Activated B cell treated with CpG ODN at 0.5 μM for 24 hours (primary cell): ENCODE measurements at regions not wholly inside any gene's neighbourhood (a gene's known extent, or its start where the extent isn't known, plus 50 kb on each side); places are given as distances from the start of the nearest gene placed in this dataset.

ENCODE experiments used
- ATAC-seq: fragments of 200-7000 bp; cut with Tn5 transposase; one replicate; pipeline ENCODE4 v1.10.0; 2021; ENCODE audit warnings: low read depth, mild to moderate bottlenecking, moderate library complexity
- CTCF ChIA-PET: fragments of 350-600 bp; sonication (Branson Sonifier 250); formaldehyde crosslinking; loops from one replicate; lab custom pipeline; 2021; ENCODE audit warnings: antibody characterized with exemption; lab: Charles Lee
- POLR2A ChIA-PET: fragments of 350-600 bp; sonication (Branson Sonifier 250); formaldehyde crosslinking; loops from one replicate; lab custom pipeline; 2021; ENCODE audit warnings: antibody characterized with exemption; lab: Charles Lee
- DNase-seq: peaks from one replicate; pipeline ENCODE4 v3.0.0; 2022
- H3K27ac Mint-ChIP-seq: one replicate; pipeline ENCODE4 v1.8.0; 2020; ENCODE audit warnings: mixed read lengths
- H3K27me3 Mint-ChIP-seq: one replicate; pipeline ENCODE4 v1.8.0; 2021; ENCODE audit warnings: mixed read lengths
- H3K36me3 Mint-ChIP-seq: one replicate; pipeline ENCODE4 v1.8.0; 2021; ENCODE audit warnings: low read depth, mixed read lengths
- H3K4me1 Mint-ChIP-seq: one replicate; pipeline ENCODE4 v1.8.0; 2021; ENCODE audit warnings: mixed read lengths
- H3K4me3 Mint-ChIP-seq: one replicate; pipeline ENCODE4 v1.8.0; 2020; ENCODE audit warnings: mild to moderate bottlenecking, mixed read lengths
- H3K9me3 Mint-ChIP-seq: one replicate; pipeline ENCODE4 v1.8.0; 2020; ENCODE audit warnings: mixed read lengths
- CTCF ChIP-seq: fragments of 200-600 bp; IDR thresholded peaks from one replicate; pipeline ENCODE4 v1.8.0; 2022; ENCODE audit warnings: antibody characterized with exemption, mild to moderate bottlenecking
- intact Hi-C: fragments of 100-400 bp; cut with micrococcal nuclease; formaldehyde crosslinking; loops from one replicate; pipeline ENCODE4 v1.15.1; 2024

DNA sequence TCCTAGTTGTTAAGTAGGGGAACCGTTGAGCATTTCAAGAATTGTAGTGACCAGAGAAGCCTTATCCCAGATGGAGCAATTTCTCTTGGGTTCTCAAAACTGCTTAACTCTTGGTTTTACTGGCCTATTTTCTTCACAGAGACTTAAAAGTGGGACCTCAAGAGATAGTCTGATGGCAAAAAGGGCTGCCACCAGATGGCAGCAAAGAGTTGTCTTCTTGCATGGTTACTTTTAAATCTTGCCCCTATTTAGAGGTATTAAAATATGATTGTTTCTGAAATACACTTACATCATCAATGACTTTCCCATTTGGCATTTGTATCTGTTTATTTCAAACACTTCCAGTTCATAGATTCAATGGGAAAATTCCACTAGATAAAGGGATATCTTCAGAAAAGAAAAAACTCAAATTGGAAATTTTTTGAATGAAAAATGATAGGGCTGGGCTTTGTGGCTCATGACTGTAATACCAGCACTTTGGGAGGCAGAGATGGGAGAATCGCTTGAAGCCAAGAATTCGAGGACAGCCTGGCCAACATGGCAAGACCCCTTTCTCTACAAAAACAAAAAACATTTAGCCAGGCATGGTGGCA lies 69.9 kb upstream of the CNTN1 start:
- H3K4me3 Mint-ChIP-seq, result no peak overlapping the region
- ChIA-PET CTCF (no interaction called here), POLR2A (no interaction called here)
- intact Hi-C loops, result loop anchor here (1.0 to 5.0 kb wide), 3 partner anchors 285 to 470 kb away; no protein-coding TSS in a partner anchor
- TF ChIP-seq CTCF, result no peak
- no peak overlapping the region for H3K27ac Mint-ChIP-seq
- DNase-seq, result no peak
- no peaks in the 10 kb centered on the region for H3K27me3 Mint-ChIP-seq
- H3K36me3 Mint-ChIP-seq, result no peaks in the 10 kb centered on the region
- no peaks in the 10 kb centered on the region for H3K4me1 Mint-ChIP-seq
- no peak for ATAC-seq
- no peaks in the 10 kb centered on the region for H3K9me3 Mint-ChIP-seq

GRCh38 chr12:40632171-40632570 lies 60.1 kb upstream of the CNTN1 start:
- H3K9me3 Mint-ChIP-seq, result no peaks in the 10 kb centered on the region
- DNase-seq, result no peak
- ChIA-PET CTCF (no interaction called here), POLR2A (no interaction called here)
- no peaks in the 10 kb centered on the region for H3K4me1 Mint-ChIP-seq
- no peak for ATAC-seq
- no peak for TF ChIP-seq CTCF
- H3K27ac Mint-ChIP-seq, result no peak overlapping the region
- H3K36me3 Mint-ChIP-seq, result no peaks in the 10 kb centered on the region
- intact Hi-C loops, result no loop called here
- no peak overlapping the region for H3K4me3 Mint-ChIP-seq
- H3K27me3 Mint-ChIP-seq, result no peaks in the 10 kb centered on the region

DNA sequence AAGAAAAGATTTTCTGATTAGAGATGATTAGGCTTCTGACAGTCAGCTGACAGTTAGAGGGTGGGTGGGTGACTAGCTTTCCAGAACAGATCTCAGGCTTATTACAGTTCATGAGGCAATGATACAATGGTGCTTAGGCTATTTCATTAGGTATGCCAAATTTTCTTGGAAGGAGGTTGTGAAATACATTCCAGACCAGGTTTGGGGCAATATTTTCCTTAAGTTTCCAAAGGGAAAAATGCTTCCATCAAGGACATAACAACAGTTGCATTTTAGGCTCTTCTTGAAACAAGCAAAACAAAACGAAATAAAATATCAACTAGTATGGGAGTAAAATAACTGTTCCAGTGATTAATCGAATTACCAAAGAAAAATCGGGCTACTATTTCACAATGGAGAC lies 59.3 kb upstream of the CNTN1 start:
- H3K36me3 Mint-ChIP-seq, result no peaks in the 10 kb centered on the region
- H3K27ac Mint-ChIP-seq, result no peak overlapping the region
- ATAC-seq (no peak), DNase-seq (no peak)
- no peak for TF ChIP-seq CTCF
- no peaks in the 10 kb centered on the region for H3K9me3 Mint-ChIP-seq
- ChIA-PET POLR2A (no interaction called here), CTCF (no interaction called here)
- no peak overlapping the region for H3K4me3 Mint-ChIP-seq
- no peaks in the 10 kb centered on the region for H3K4me1 Mint-ChIP-seq
- H3K27me3 Mint-ChIP-seq, result no peaks in the 10 kb centered on the region
- intact Hi-C loops, result no loop called here

- ChIA-PET CTCF (no interaction called here), POLR2A (no interaction called here)
- H3K27ac Mint-ChIP-seq, result no peak overlapping the region
- ATAC-seq, result no peak
- intact Hi-C loops, result no loop called here
- TF ChIP-seq CTCF, result no peak
- DNase-seq, result no peak
- no peaks in the 10 kb centered on the region for H3K4me1 Mint-ChIP-seq
- peaks cover 2% of the 10 kb centered on the region for H3K9me3 Mint-ChIP-seq
- no peaks in the 10 kb centered on the region for H3K27me3 Mint-ChIP-seq
- H3K36me3 Mint-ChIP-seq, result no peaks in the 10 kb centered on the region
- H3K4me3 Mint-ChIP-seq, result no peak overlapping the region
Observed at GRCh38 chr12:40634517-40635131, 57.6 kb upstream of the CNTN1 start.

DNA sequence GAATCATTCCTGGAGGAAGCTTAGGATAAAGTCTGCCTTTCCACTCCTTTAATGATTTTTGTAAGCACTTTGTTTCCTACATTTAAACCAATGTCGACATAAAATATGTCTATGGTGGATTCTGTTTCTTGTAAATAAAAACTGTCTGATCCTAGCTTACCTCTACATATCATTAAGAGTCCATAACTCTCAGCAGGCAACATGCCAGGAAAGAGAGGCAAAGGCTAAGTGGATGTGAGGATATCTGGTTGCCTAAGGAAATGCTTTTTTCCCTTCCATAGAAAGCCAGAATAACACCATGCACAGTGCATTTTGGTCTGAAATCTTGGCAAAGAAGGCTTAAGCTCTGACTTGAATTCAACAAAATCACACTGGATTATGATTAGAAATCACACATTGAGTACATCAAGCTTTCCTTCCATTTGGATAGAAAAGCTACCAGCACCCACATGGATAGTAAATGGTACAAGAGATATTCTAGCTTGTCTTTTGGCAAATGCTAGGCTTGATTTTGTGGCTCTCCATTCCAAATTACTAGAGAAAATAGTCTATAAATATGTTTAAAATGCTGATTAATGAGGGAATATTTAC lies 57.0 kb upstream of the CNTN1 start:
- peaks cover 2% of the 10 kb centered on the region for H3K9me3 Mint-ChIP-seq
- DNase-seq, result no peak
- H3K36me3 Mint-ChIP-seq, result no peaks in the 10 kb centered on the region
- no peak overlapping the region for H3K27ac Mint-ChIP-seq
- H3K27me3 Mint-ChIP-seq, result no peaks in the 10 kb centered on the region
- no peak for TF ChIP-seq CTCF
- no peak overlapping the region for H3K4me3 Mint-ChIP-seq
- ChIA-PET CTCF (no interaction called here), POLR2A (no interaction called here)
- intact Hi-C loops, result no loop called here
- no peak for ATAC-seq
- H3K4me1 Mint-ChIP-seq, result no peaks in the 10 kb centered on the region
